ENCODE measurements at regions not wholly inside any gene's neighbourhood (a gene's known extent, or its start where the extent isn't known, plus 50 kb on each side); places are given as distances from the start of the nearest gene placed in this dataset.

- no peak for TF ChIP-seq CTCF (IDR thresholded peaks at IDR 0.05 in 2 of 3, conservative IDR thresholded peaks at IDR 0.05 in 1 of 3; ENCODE audit: control insufficient read depth in 2 of 3, extremely low read depth in 1 of 3, insufficient read depth in 1 of 3, low read depth in 3 of 3, low read length in 3 of 3)
- TF ChIP-seq JUNB (IDR thresholded peaks at IDR 0.05) = no peak
- no peak for TF ChIP-seq HDGF (IDR thresholded peaks at IDR 0.05)
- no peak for TF ChIP-seq MYC (IDR thresholded peaks at IDR 0.05; ENCODE audit: insufficient read depth, insufficient read length, insufficient replicate concordance, low read length, severe bottlenecking)
- no peak for TF ChIP-seq CUX1 (IDR thresholded peaks at IDR 0.05; ENCODE audit: insufficient replicate concordance, low read depth, low read length)
These were observed 457.5 kb upstream of the ZNF608 start (continued) for GRCh38 chr5:125203912-125204311.

Measured in GM12878 (cell line).